ENCODE measurements at regions not wholly inside any gene's neighbourhood (a gene's known extent, or its start where the extent isn't known, plus 50 kb on each side); places are given as distances from the start of the nearest gene placed in this dataset.

DNA sequence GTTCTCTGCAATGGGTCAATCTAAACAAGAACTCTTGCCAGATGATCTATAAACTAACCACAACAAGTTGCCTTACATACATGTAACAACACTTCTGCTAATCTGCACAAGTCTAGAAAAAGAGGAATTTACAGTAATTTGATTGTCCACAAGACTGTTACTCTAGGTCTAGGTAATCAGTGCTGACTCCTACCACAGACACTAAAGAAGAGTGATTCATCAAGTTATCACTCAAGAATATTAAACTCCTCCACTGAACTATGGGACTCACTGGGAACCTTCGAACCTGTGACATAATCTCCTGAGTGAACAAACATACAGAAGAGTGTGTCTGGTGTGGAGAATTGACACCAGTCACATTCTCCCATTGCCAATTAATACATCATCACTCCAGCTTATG, 138.3 kb downstream of the ANXA2 start:
- CTCF ChIA-PET, result interaction anchor here (1.0 to 1.2 kb wide), 3 partner anchors 308 to 535 kb away, joined by 3 read pairs; no protein-coding TSS in a partner anchor
- no peak for DNase-seq (ENCODE audit: low read depth in 1 of 2, low spot score in 1 of 2)
- WGBS (ENCODE audit: missing lambda C conversion rate), result 0% methylated on average over 1 of the region's 1 CpG

DNA sequence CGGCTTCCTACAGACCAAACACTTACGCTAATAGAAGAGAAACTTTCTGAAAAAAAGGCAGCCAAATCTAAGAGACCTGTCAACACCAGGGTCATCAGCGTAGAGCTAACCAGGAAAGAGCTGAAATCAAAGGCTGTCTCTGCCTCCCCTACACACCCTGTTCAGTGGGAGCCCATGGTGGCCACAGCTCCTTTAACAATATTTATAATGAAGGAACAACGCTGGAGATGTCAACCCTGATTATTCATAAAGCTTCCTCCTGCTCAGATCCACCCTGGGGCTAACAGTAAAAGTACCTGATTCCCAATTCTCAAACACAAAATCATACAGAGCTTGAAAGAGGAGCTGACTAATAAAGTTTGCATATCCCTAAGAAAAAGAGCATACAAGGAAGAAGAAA, 133.7 kb downstream of the ANXA2 start:
- Histone ChIP-seq H3K9me3 (no peaks in the 10 kb centered on the region; the same call in 2 of the 3 replicates), H3K27ac (no peak overlapping the region), H3K4me3 (no peak overlapping the region), H3K4me2 (no peak overlapping the region), H3K4me1 (no peaks in the 10 kb centered on the region)
- TF ChIP-seq RFX5 (IDR thresholded peaks at IDR 0.05), result no peak
- no peak for TF ChIP-seq MAX (IDR thresholded peaks at IDR 0.05)
- no peak for TF ChIP-seq BCL3 (IDR thresholded peaks at IDR 0.05)
- WGBS (ENCODE audit: missing lambda C conversion rate), result 5% methylated on average over 4 of the region's 4 CpGs
- no peak for DNase-seq (ENCODE audit: low read depth in 1 of 2, low spot score in 1 of 2)
- ChIA-PET POLR2A (no interaction called here), CTCF (interaction anchor here (0.7 to 1.7 kb wide), 5 partner anchors 33 to 573 kb away, joined by 3 to 5 read pairs (median 3); no protein-coding TSS in a partner anchor)
- ATAC-seq, result no peak
- peak; percentile 59 for FAIRE-seq

More for the DNA sequence above, 138.3 kb downstream of the ANXA2 start:
- no peak overlapping the region for H3K4me2 ChIP-seq
- POLR2A ChIA-PET, result no interaction called here
- H3K9me3 ChIP-seq, result no peaks in the 10 kb centered on the region; the same call in 2 of the 3 replicates
- peaks cover 9% of the 10 kb centered on the region; the same call in 2 of the 3 replicates for H3K4me1 ChIP-seq
- H3K27ac ChIP-seq, result no peak overlapping the region
- FAIRE-seq (peak; percentile 54), ATAC-seq (no peak)
- H3K4me3 ChIP-seq, result no peak overlapping the region
- TF ChIP-seq EP300 (IDR thresholded peaks at IDR 0.05) (no peak), BHLHE40 (IDR thresholded peaks at IDR 0.05; ENCODE audit: low read depth, low read length) (no peak), TP53 (CRISPR knock-in tag; IDR thresholded peaks at IDR 0.05) (no peak), MAZ (IDR thresholded peaks at IDR 0.05; ENCODE audit: borderline replicate concordance, low read depth, low read length) (no peak), SMC3 (IDR thresholded peaks at IDR 0.05) (no peak), POLR2A (IDR thresholded peaks at IDR 0.05; ENCODE audit: low read length) (no peak), ZSCAN20 (CRISPR knock-in tag; IDR thresholded peaks at IDR 0.05) (no peak)

DNA sequence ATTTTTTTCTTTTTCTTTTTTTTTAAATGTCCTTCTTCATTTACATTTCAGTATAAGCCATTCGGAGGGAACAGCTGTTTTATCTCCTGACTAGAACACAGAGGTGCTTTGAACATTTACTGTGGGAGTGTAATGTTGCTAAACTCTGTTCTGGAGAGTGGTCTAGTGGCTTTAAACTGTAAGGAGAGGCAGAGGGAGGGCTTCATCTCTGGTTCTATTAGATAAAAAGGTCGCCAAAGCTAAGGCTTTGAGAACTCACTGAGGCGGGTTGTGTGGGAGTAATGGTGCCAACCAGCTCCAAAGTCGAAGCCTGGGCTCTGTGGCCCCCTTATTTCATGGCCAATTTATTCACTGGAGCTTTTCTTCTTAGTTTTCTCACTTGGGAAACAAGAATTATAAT, 133.2 kb downstream of the ANXA2 start:
- WGBS (ENCODE audit: missing lambda C conversion rate), result 7% methylated on average over 4 of the region's 4 CpGs
- ATAC-seq (no peak), DNase-seq (ENCODE audit: low read depth in 1 of 2, low spot score in 1 of 2) (no peak), FAIRE-seq (no peak)
- Histone ChIP-seq H3K4me3 (no peak overlapping the region), H3K4me1 (no peaks in the 10 kb centered on the region), H3K9me3 (no peaks in the 10 kb centered on the region; the same call in 2 of the 3 replicates), H3K27ac (no peak overlapping the region), H3K4me2 (no peak overlapping the region)
- no peak for TF ChIP-seq HDAC2 (IDR thresholded peaks at IDR 0.05)
- no peak for TF ChIP-seq FOSB (CRISPR knock-in tag; IDR thresholded peaks at IDR 0.05)
- no peak for TF ChIP-seq RFX5 (IDR thresholded peaks at IDR 0.05)
- no peak for TF ChIP-seq NFE2L2 (conservative IDR thresholded peaks at IDR 0.05; ENCODE audit: low read length)
- TF ChIP-seq ZSCAN20 (CRISPR knock-in tag; IDR thresholded peaks at IDR 0.05), result no peak
- no peak for TF ChIP-seq MYC (IDR thresholded peaks at IDR 0.05; ENCODE audit: borderline replicate concordance, low read length)
- no peak for TF ChIP-seq HES2 (IDR thresholded peaks at IDR 0.05)
- no peak for TF ChIP-seq RCOR1 (IDR thresholded peaks at IDR 0.05; ENCODE audit: low read depth, low read length)
- TF ChIP-seq EP300 (IDR thresholded peaks at IDR 0.05), result no peak
- no peak for TF ChIP-seq ATOH8 (CRISPR knock-in tag; IDR thresholded peaks at IDR 0.05; ENCODE audit: low read depth)
- no peak for TF ChIP-seq CHD4 (IDR thresholded peaks at IDR 0.05; ENCODE audit: borderline replicate concordance)
- no peak for TF ChIP-seq SREBF2 (IDR thresholded peaks at IDR 0.05)
- TF ChIP-seq HEYL (CRISPR knock-in tag; IDR thresholded peaks at IDR 0.05), result no peak
- CTCF ChIA-PET, result interaction anchor here (0.7 to 1.2 kb wide), 4 partner anchors 33 to 541 kb away, joined by 3 to 4 read pairs (median 3); no protein-coding TSS in a partner anchor
- POLR2A ChIA-PET, result no interaction called here

- no peak for DNase-seq (ENCODE audit: low read depth in 1 of 2, low spot score in 1 of 2)
- TF ChIP-seq ZC3H11A (IDR thresholded peaks at IDR 0.05), result no peak
- TF ChIP-seq FOSB (CRISPR knock-in tag; IDR thresholded peaks at IDR 0.05), result no peak
- TF ChIP-seq EHF (CRISPR knock-in tag; IDR thresholded peaks at IDR 0.05), result no peak
- no peak for TF ChIP-seq ZNF302 (CRISPR knock-in tag; IDR thresholded peaks at IDR 0.05)
- no peak for TF ChIP-seq EP300 (IDR thresholded peaks at IDR 0.05)
- TF ChIP-seq MYC (IDR thresholded peaks at IDR 0.05; ENCODE audit: borderline replicate concordance, low read length), result no peak
- TF ChIP-seq, protein P1, sequence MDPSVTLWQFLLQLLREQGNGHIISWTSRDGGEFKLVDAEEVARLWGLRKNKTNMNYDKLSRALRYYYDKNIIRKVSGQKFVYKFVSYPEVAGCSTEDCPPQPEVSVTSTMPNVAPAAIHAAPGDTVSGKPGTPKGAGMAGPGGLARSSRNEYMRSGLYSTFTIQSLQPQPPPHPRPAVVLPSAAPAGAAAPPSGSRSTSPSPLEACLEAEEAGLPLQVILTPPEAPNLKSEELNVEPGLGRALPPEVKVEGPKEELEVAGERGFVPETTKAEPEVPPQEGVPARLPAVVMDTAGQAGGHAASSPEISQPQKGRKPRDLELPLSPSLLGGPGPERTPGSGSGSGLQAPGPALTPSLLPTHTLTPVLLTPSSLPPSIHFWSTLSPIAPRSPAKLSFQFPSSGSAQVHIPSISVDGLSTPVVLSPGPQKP (IDR thresholded peaks at IDR 0.05; ENCODE audit: low read depth, low read length), result no peak
- no peak for TF ChIP-seq HDAC2 (IDR thresholded peaks at IDR 0.05)
- TF ChIP-seq MAZ (IDR thresholded peaks at IDR 0.05; ENCODE audit: borderline replicate concordance, low read depth, low read length), result no peak
- no peak for TF ChIP-seq NPAS2 (CRISPR knock-in tag; IDR thresholded peaks at IDR 0.05; ENCODE audit: borderline replicate concordance)
- ChIA-PET CTCF (interaction anchor here (1.0 to 1.2 kb wide), 2 partner anchors 61 to 541 kb away, joined by 3 read pairs; no protein-coding TSS in a partner anchor), POLR2A (no interaction called here)
- no peaks in the 10 kb centered on the region for H3K9me3 ChIP-seq
- no peaks in the 10 kb centered on the region for H3K4me1 ChIP-seq
- no peak overlapping the region for H3K27ac ChIP-seq
- no peak for ATAC-seq
- no peak overlapping the region for H3K4me2 ChIP-seq
- FAIRE-seq, result no peak
- no peak overlapping the region for H3K4me3 ChIP-seq
Measured at GRCh38 chr15:60265057-60265456, 132.7 kb downstream of the ANXA2 start.

Measured in A549 (cell line).